ENCODE measurements at regions not wholly inside any gene's neighbourhood (a gene's known extent, or its start where the extent isn't known, plus 50 kb on each side); places are given as distances from the start of the nearest gene placed in this dataset.
"Not testable (repeated sequence)": the region's sequence is repeated elsewhere in the genome, so short reads cannot be mapped to it uniquely, and the experiment has no call there.

DNA sequence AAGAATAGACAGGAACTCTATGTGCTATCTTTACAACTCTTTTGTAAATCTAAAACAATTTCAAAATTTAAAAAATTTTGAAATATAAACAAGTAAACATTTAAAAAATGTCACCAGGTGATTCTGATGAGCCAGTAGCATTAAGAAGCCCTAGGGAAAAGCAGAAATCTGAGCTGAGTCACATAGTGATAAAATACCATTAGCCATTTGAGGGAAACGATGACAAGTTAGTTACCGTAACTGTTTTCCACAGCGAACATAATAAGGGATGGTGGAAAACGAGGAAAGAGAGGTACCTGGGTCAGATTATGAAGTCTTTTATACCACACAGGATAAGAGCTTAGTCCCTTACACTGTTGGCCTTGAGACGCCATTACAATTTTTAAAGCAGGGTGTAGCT lies 55.5 kb downstream of the PRR15 start:
- DNase-seq, result no peak

DNA sequence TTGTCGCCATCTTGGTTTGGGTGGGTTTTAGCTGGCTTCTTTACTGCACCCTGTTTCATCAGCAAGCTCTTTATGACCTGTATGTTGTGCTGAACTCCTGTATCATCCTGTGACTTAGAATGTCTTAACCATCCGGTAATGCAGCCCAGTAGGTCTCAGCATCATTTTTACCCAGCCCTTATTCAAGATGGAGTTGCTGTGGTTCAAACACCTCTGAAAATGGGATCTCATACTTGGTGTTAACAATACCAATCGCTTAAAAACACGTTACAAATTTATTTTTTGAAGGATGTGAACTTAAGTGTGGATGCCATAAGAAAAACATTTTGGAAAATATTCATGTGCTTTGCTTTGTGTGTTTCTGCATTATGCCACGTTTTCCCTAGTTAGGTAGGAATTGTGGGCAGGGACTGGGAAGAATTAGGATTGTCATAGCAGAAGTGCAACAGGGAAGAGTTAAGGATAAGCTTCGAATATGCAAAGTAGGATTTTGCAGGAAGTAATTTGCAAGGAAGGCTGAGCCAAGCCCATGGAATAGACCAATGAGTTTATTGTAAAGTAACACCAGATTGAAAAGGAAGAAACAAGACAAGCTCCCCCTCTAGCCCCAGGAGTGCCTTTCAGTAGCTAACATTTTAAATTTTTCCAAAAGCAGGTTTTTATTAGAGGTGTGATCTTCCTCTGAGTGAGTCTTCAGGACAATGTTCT lies 56.4 kb downstream of the PRR15 start:
- no peak for DNase-seq

DNA sequence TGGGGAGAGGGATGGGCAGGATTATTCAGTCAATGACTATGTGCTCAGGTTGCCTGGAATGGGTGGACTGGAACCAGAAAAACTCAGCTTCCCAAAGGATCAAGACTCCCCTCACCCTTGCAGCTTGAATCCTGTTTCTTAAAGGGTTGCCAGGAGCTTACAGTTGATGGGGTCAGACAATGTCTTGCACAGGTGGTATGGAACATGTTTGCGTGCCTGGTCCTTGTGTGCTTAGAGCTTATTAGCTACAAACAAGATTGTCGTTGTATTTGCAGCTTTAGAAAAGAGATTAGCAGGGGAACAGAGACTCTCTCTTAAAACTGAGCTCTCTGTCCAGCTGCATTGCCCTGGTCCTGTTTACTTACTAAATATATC lies 56.9 kb downstream of the PRR15 start:
- DNase-seq, result no peak

DNA sequence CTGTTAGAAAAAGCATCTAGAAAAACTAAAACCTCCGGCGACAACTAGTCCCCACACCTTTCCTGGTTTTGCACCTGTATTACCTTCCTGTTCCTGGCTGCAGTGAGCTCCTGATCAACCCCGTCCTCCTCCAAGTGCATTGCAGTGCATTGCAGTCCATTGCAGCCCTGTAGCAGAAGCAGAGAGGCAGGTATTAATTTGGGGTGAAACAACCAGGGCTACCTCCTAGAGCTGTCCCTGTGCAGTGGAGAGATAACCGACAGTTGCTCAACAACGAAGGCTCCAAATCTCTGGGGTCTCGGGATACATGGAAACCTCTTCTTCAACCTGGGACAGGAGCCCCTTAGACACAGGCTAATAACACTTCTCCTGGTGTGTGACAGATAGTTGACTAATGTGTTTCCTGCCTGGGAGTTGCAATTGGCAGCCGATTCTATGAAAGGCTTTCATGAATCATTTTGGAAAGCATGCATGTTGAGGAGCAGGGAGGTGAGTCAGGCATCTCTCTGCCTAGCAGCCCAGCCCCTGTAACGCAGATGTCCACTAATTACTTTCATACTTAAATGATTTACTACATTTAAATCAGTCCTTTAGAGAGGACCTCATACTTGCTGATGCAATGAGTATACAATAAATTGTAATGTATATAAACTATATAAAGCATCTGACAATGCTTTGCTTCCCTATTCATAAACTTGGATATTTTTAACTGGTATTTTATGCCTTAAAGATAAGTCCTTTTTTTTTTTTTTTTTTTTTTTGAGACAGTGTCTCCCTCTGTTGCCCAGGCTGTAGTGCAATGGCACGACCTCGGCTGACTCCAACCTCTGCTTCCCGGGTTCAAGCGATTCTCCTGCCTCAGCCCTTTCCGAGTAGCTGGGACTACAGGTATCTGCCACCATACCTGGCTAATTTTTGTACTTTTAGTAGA lies 59.0 kb downstream of the PRR15 start:
- DNase-seq, result no peak

DNA sequence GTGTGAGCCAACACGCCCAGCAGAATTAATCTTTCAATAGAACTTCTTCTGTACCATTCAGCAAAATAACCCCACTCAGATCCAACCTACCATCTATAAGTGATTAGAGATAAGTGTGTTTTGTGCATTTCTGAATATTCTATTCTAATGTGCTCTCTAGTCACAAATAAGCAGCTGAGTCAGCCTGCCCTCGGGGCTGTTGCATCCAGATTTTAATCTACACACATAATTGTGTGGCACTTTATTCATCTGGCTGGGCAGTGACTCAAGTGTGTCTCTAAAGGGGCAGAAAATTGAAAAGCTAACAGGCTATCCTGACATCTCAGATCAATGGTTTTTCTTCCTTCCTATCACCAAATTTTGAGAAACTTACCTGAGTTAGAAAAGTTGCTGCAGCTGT lies 60.3 kb downstream of the PRR15 start:
- no peak for DNase-seq

DNA sequence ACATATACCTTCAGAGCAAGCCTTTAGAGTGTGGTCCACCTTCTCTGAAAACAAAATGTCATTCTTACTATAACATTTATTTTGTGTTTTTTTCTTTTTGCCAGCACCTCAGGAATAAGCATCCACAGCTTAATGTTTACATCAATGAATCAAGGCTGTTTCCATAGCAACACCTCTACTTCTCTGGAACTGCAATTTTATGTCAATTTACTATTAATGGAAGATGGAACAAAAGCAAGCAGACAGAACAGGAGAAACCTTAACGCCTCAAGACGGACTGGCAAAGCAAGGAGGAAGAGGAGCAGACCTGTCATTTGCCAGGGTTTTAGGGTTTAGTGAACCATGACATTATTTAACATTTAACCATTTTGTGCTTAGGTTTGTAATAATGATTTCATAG lies 63.1 kb downstream of the PRR15 start:
- no peak for DNase-seq

DNA sequence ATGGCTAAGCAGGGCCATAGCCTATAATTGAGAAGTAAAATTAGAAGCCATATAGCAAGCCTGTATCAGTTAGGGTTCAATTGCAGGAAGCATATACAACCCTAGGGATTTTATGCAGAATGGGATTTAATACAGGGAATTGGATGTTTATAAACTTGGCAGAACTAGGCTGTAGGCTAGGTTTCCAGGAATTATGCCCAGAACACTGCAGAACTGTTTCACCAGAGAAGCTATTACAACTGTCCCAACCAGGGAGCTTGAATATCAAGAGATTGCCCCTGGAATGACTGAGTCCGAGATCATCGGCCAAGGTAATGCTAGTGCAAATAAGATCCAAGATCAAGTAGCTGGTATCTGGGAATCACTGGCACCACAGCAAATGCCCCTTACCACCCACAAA lies 64.0 kb downstream of the PRR15 start:
- DNase-seq, result no peak

DNA sequence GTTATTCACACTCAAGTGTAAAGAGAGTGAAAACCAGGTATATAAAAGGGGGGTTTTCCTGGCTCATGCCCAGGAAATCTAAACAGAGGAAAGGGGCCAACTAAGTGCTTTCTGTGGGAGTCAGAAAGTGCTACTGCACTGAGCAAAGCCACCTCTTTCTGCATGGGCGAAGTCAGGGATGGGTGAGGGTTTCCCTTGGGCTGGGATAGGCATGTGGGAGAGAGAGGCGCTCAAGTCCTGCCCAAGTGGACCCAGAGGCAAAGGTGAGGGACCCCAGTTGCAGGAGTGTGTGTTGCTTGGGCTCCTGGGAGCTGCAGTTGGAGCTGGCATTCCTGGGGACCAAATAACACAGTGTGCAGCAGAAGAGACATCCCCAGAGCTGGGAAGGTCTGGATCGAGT lies 65.9 kb downstream of the PRR15 start:
- no peak for DNase-seq

DNA sequence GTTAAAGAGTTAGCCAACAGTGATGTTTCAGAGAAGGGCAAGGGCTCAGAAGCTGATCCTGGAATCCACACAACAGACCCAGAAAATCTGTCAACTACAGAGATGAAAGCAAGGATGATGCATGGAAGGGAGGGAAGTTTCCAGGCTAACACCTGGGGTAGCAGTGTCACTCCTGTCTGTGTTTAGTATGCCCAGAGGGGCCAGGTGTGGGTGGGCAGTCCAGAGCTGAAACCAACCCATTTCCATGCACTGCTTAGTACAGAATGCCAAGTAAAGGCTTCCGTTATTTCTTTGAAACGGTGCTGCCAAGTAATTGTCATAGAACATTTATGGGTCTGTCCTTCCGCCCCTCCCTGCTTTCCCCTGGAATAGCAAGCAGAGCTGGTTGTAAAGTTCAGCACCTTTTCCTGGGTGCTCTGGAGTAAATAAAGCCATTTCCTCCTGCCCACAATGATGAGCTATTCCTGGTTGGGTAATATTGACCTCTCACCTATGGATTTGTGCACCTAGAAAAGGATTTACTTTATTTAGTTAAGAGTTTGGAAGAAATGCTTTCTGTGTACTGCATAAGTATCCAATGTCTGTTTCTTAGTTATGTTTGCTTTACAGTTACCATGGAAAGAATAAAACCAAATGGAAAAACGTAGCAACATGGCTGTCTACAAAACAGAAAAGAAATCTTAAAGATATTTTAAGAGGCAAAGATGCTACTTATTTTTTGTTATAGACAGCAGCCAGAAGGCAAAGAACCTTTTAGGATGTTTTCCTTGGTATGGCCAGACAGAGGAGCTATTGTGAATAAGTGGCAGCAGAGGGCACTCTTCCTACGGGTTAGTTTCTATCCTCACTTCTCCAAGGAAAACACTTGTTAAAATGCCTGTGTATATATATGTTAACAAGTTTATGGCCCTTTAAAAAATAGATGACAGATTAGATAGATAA lies 71.7 kb downstream of the PRR15 start:
- not testable (repeated sequence) for DNase-seq

DNA sequence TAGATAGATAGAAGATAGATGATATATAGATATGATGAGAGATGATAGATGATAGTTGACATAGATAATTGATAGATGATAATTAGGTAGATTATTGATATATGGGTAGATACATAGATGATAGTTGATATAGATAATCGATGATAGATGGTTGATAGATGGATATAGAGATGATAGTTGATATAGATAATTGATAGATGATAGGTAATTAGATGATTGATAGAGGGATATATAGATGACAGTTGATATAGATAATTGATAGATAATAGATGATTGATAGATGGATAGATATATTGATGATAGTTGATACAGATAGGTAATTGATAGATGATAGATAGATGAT lies 72.3 kb downstream of the PRR15 start:
- DNase-seq, result no peak

DNA sequence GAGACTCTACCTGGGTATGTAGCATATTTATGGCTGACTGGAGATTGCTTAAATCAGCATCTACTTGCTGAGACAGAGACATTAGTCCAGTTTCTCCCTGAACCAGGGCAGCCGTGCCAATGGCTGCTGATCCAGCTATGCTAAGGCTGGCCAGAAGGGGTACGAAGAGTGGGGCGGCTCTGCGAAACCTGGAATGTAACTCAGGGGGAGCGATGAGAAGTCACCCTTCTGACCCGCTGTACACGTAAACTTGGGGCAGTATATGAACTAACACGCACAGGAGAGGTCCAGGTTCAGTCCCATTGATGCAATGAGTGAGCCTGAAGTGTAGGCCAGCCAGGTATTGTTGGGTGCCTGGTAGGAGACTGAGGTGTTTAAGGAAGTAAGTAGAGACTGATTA lies 73.7 kb downstream of the PRR15 start:
- DNase-seq, result peak in 1 of 6 experiments; percentile 1

DNA sequence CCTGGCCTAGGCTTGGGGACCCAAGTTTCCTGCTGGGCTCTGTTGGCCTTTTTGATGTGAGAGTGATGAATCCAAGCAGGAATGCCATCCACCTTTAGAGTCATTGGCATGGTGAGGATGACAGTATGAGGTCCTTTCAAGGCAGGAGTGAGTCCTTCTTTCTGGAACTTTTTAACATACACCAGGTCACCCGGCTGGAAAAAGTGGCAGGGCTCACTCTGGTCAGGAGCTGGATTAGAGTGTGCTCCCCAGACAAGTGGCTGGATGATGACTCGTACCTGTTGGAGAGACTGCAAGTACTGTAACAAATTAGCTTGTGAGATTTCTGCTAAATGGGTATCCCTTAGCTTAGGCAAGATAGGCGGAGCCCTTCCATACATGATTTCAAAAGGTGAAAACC lies 75.2 kb downstream of the PRR15 start:
- DNase-seq, result not testable (repeated sequence)

DNA sequence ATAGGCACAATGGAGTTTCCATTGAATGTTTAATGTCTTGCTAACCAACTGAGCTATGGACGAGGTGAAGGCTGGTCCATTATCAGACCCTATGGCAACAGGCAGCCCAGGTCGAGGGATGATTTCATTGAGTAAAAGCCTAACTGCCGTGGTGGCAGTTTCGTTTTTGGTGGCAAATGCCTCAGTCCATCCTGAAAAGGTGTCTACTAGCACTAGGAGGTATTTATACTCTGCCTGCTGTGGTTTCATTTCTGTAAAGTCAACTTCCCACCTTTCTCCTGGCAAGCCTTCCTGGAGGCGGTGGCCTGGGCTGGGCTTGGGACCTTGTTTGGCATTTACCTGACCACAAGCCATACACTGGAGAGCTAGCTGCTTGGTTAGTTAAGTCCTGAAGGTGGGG lies 75.8 kb downstream of the PRR15 start:
- no peak for DNase-seq

DNA sequence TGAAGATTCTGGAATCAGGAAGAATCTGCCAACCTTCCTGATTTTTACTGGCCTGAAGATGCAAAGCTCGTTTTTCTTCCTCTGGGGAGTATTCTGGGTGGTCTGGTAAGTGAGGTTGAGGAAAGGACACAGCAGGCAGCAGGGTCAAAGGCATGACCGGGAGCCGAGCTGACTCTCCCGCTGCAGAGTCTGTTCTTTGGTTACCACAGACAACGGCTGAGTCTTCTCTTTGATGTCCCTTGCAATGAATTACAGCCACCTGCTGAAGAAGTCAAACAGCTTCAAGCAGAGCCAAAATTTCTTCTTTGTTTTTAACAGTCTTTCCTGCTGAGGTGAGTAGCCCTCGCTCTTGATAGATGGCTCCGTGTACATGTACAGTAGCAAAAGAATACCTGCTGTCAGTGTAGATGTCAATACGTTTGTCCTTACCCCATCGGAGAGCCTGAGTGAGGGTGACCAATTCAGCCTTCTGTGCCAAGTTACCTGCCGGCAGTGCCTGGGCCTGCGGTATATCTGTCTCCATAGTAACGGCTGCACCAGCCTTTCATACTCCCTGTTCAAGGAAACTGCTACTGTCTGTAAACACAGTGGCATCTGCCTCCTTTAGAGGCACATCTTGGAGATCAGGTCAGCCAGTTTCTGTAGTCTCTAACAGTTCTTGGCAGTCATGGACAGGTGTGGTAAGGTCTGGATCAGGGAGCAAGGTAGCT lies 76.4 kb downstream of the PRR15 start:
- DNase-seq, result no peak

DNA sequence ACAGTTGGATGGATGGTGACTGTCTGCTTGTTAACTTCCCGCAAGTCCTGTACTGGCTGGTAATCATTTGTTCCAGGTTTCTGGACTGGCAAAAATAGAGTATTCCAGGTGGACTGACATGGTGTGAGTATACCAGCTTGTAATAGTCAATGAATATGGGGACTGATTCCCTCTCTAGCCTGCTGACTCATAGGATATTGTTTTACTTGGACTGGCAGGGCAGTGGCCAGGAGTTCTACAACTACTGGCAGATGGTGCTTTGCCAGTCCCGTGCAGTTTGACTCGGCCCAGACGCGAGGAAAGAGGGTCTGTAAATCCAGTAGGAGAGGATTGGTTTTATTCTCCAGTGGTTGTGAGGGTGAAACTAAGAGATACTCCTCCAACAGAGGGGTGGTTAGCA lies 78.0 kb downstream of the PRR15 start:
- DNase-seq, result no peak

DNA sequence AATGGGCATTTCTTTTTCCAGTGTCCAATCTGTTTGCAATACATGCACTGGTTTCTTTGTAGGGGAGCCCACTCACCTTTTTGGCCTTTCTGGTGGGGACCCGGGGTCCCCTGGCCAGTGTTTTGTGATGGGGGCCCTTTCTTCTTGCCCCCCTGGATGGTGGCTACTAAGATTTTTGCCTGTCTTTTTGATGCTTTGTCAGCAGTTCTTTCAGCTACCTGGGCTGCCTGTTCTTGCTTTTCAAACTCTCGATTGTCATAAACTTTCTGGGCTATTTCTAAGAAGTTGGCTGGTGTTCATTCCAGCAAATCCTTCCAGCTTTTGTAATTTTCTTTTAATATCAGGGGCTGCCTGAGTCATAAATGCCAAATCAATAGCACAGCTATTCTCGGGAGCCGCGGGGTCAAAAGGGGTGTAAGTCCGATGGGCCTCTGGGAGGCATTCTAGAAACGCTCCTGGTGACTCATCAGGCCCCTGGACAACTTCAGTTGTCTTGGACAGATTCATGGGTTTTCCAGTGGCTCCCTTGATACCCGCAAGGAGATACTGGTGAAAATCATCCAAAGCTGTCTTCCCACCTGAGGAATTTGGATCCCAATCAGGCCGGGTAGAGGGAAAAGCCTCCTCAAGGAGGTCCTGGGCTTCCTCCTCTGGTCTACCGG lies 79.0 kb downstream of the PRR15 start:
- DNase-seq, result no peak

DNA sequence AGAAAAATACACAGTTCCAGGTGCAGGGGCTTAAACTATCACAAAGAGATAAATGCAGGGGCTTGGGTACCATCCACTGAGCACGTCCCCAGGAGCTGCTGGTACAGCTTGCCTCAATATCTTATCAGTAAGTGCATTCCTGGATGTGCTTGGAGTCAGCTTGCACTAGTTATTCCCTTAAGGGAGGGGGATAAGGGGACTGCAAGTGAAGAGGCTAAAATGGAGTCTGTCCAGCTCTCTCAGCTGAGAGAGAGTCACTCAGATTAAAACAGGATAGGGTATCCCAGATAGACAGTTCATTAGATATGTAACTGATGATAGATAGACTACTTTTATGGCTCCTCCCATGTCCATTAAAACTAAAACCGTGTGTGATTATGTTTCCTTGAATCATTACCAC lies 82.5 kb downstream of the PRR15 start:
- DNase-seq, result not testable (repeated sequence)

DNA sequence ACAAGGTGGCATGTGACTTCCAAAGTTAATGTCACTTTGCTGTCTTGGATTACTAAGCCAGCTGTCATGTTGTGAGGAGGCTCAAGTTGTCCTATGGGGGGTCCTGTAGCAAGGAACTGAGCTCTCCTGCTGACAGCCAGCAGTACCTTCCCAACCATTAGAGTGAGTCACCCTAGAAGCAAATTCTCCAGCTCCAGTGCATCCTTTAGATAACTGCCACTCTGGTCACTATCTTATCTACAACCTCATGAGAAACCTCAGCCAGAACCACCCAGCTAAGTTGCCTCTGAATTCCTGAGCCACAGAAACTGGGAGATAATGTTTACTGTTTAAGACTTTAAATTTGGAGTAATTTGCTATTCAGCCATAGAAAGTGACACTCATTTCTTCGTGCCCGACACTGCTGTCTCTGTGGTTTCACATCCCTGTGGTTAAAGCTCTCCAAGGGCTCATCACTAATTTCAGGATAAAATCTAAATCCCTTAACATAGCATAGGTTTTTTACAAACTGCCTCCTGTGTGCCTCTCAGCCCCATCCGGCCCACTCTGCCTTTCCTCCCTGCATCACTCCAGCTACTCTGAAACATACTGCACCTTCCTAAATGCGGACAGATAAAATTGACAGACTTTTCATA lies 83.5 kb downstream of the PRR15 start:
- no peak for DNase-seq

DNA sequence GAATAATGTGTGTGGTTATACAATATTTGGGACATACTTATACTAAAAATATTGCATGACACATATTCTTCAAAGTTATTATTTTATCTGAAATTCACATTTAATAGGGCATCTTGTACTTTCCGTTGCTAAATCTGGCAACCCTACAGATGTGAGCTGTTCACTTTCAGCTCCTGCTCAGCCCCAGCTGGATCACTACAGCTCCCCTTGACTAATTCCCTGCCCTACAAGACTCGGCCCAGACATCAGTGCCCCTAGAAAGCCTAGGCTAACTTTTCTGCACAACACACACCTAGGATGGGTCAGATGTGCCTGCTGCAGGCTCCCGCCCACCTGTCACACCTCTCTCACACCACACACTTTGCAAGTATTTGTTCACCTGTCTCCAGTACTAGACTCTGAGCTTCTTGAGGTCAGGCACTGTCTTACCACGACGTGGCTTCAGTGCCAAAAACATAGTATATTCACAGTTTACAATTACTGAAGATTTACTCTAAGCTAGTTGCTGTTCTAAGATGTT lies 84.1 kb downstream of the PRR15 start:
- not testable (repeated sequence) for DNase-seq

DNA sequence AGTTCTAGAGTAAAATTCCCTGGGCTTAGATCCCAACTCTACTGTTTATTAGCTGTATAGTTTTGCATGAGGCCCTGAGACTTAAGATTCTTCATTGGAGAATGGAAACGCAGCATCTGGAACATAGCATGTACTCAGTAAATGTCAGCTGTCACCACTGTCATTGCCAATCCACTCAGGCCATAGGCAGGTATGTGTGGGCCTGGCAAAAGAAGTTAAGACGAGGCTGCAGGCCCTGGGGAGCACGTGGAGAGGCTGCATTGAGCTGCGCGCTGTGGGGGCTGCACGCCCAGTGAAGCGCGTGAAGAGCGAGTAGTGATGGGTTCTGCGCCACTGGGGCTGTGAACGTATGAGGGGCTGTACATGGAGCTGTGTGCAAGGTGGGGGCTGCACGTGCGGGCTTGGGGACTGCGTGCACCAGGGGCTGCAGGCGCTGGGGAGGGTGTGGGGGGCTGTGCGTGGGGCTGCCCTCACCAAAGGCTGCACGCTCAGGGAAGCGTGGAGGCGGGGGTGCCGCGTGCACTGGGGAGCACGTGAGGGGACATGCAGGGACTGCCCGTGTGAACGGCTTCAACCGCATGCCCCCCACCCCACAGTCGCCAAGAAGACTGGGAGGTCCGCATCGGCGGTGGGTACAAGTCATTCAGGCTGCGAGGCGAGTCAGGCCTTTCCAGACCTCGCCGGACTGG lies 85.5 kb downstream of the PRR15 start:
- no peak for DNase-seq

DNA sequence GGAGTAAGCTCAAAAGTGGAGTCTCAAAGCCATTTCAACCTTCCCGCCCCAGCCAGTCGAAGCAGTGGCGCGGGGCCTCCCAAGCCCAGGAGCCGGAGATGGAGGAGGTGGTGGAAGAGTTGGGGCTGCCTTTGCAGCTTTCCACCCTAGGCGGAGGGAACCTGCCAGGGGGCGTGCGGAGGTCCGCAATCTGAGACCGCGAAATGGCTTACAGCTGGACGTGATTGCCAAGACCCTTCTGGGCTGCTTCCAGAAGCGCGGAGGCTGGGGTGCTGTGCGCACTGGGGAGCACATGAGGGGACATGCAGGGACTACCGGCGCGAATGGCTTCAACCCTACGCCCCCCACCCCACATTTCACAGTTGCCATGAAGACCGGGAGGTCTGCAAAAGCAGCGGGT lies 86.2 kb downstream of the PRR15 start:
- DNase-seq, result no peak

Measured in stimulated activated naive CD4-positive, alpha-beta T cell (primary cell).